HL-60 (cell line): ENCODE measurements at regions not wholly inside any gene's neighbourhood (a gene's known extent, or its start where the extent isn't known, plus 50 kb on each side); places are given as distances from the start of the nearest gene placed in this dataset.

Experiments
- DNase-seq, 2 experiments: peaks; one replicate each; pipeline ENCODE4 v3.0.0-alpha.2; 2010 to 2020; ENCODE audit warnings: low read depth in 1 of 2, low spot score in 1 of 2
- H3K27ac ChIP-seq: fragments of 250-450 bp; sonication (Bioruptor Pico); replicated peaks from 2 replicates; pipeline ENCODE4 v1.5.1; 2020; ENCODE audit warnings: mild to moderate bottlenecking, moderate library complexity
- H3K27me3 ChIP-seq: fragments of 250-450 bp; sonication (Bioruptor Pico); 2 replicates; pipeline ENCODE4 v1.5.1; 2021; ENCODE audit warnings: mild to moderate bottlenecking, moderate library complexity; ENCODE audit not compliant: insufficient read depth, poor library complexity, severe bottlenecking
- H3K4me3 ChIP-seq: replicated peaks from 2 replicates; pipeline ENCODE4 v1.5.1; 2011; ENCODE audit warnings: mild to moderate bottlenecking, control low read depth, low read length; ENCODE audit not compliant: insufficient read depth
- GABPA ChIP-seq: IDR thresholded peaks from 2 replicates; pipeline ENCODE4 v1.6.1; 2012; ENCODE audit warnings: low read depth
- POLR2AphosphoS5 ChIP-seq: IDR thresholded peaks from 2 replicates; pipeline ENCODE4 v1.6.1; 2012; ENCODE audit warnings: low read depth
- REST ChIP-seq: IDR thresholded peaks from 2 replicates; pipeline ENCODE4 v1.6.1; 2012; ENCODE audit warnings: low read depth; ENCODE audit not compliant: insufficient replicate concordance
- SPI1 ChIP-seq: IDR thresholded peaks from 2 replicates; pipeline ENCODE4 v1.6.1; 2012; ENCODE audit warnings: low read depth, mild to moderate bottlenecking, borderline replicate concordance
- TF ChIP-seq, protein P1 (sequence below): IDR thresholded peaks from one replicate; pipeline ENCODE4 v1.5.1; 2011; ENCODE audit warnings: low read length, control low read depth, inconsistent platforms; ENCODE audit not compliant: insufficient read depth

DNA sequence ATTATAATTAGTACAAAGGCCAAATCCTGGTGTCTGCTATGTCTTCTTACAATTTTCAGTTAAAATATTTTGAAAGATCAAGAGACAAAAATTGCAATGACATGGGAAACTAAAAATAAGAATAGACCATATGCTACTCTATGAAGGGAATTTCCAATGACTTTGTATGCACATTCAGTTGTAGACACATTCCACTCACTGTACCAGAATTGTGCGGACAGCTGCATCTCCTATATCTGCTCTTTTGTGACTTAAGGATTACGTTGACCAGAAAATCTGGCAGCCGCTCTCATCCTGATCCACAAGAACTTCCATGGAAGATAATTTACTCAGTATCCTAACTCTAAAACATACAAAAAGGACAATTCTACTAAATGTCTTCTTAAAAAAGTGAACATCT lies 493.9 kb upstream of the KCNMB2 start:
- DNase-seq: no peak

GRCh38 chr3:178043084-178043483 lies 493.2 kb upstream of the KCNMB2 start:
- no peak overlapping the region for H3K4me3 ChIP-seq
- no peak overlapping the region for H3K27ac ChIP-seq
- TF ChIP-seq SPI1 (no peak), GABPA (no peak), POLR2AphosphoS5 (no peak), REST (no peak)
- TF ChIP-seq, protein P1, sequence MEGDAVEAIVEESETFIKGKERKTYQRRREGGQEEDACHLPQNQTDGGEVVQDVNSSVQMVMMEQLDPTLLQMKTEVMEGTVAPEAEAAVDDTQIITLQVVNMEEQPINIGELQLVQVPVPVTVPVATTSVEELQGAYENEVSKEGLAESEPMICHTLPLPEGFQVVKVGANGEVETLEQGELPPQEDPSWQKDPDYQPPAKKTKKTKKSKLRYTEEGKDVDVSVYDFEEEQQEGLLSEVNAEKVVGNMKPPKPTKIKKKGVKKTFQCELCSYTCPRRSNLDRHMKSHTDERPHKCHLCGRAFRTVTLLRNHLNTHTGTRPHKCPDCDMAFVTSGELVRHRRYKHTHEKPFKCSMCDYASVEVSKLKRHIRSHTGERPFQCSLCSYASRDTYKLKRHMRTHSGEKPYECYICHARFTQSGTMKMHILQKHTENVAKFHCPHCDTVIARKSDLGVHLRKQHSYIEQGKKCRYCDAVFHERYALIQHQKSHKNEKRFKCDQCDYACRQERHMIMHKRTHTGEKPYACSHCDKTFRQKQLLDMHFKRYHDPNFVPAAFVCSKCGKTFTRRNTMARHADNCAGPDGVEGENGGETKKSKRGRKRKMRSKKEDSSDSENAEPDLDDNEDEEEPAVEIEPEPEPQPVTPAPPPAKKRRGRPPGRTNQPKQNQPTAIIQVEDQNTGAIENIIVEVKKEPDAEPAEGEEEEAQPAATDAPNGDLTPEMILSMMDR: no peak
- DNase-seq: no peak
- no peaks in the 10 kb centered on the region for H3K27me3 ChIP-seq

More for the DNA sequence above, 493.9 kb upstream of the KCNMB2 start:
- Histone ChIP-seq H3K27me3 (no peaks in the 10 kb centered on the region), H3K4me3 (no peak overlapping the region), H3K27ac (no peak overlapping the region)
- TF ChIP-seq, protein P1: no peak
- no peak for TF ChIP-seq REST
- no peak for TF ChIP-seq SPI1

GRCh38 chr3:178044320-178044719 lies 491.9 kb upstream of the KCNMB2 start:
- no peak for DNase-seq
- H3K27me3 ChIP-seq: no peaks in the 10 kb centered on the region
- TF ChIP-seq, protein P1: no peak
- no peak for TF ChIP-seq REST
- TF ChIP-seq GABPA: no peak
- no peak for TF ChIP-seq SPI1
- no peak for TF ChIP-seq POLR2AphosphoS5
- no peak overlapping the region for H3K4me3 ChIP-seq
- no peak overlapping the region for H3K27ac ChIP-seq
